GM18861 (cell line): ENCODE measurements at regions not wholly inside any gene's neighbourhood (a gene's known extent, or its start where the extent isn't known, plus 50 kb on each side); places are given as distances from the start of the nearest gene placed in this dataset.

Experiments used
- ATAC-seq: cut with Tn5 transposase; IDR thresholded peaks from one replicate; pipeline ENCODE4 v1.9.1; 2021; ENCODE audit not compliant: unreplicated experiment

DNA sequence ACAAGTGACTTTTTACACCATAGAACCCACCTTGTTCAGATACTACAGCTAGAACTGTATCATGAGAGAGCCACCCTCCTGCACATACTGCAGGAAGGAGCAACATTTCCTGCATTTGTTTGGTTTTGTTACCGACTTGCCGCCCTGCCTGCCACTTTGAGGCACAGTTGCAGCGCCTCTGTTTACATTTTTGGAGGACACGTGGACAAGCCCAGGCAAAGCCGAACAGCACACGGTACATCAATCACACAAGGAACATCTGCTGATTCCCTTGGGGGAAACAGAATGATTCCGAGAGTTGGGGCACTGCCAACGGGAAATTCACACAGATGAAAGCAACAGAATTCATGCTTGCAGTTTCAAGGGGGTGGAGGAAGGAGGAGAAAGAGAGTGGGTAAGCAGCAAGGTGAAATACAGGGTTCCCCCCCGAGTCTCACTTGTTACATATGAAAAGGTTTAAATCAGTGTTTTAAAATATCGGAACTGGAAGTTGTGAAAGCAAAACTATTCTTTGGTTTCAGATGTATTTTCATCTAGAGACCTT is 110.7 kb downstream of the BTG1 start:
- peak; percentile 68 for ATAC-seq

DNA sequence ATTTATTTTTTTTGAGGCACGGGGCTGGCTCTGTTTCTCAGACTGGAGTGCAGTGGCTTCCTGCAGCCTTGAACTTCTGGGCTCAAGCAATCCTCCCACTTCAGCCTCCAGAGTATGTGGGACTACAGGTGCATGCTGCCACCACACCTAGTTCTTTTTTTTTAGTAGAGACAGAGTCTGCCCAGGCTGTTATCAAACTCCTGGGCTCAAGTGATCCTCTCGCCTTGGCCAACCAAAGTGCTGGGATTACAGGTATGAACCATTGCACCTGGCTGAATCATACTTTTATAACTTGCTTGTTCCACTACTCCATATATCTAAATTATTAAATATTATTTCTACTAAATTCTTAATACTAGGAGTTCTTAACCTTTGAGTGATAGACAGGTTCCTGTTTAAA is 111.6 kb downstream of the BTG1 start:
- ATAC-seq = no peak

DNA sequence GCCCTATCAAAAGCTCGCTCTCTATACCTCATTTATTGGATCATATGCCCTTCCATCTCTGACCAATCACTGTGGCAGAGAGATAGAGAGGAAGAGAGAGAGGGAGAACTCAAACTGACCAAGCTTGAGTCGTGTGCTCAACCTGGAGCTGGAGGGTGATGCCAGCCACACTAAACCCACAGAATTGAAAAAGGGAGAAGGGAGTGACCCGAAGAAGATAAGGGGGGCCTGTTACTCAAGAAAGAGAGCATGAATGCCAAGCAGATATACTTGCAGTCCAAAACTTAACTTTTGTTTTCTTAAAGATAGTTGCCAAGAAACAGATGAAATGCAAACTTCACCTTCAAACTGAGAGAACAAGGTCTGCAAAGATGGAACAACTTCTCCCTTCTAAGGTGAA is 112.7 kb downstream of the BTG1 start:
- ATAC-seq = no peak

- no peak for ATAC-seq
Observed at GRCh38 chr12:92032101-92032500, 113.5 kb downstream of the BTG1 start.

- peak; percentile 66 for ATAC-seq
Observed at GRCh38 chr12:92030618-92031017, 115.0 kb downstream of the BTG1 start.

GRCh38 chr12:92029902-92030586 is 115.6 kb downstream of the BTG1 start:
- no peak for ATAC-seq

GRCh38 chr12:92029136-92029535 is 116.5 kb downstream of the BTG1 start:
- no peak for ATAC-seq

DNA sequence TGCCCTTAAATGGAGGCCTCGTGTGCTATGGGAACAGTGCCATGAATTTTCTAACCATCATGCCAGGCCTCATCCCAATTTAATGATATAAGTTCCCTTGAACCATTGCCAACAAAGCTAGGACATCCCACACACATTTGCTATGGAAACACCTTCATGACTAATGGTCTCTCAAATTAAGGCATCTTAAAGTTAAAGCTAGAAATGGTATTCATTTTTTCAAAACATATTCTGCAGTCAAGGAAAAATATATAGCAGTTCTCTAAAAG is 117.3 kb downstream of the BTG1 start:
- no peak for ATAC-seq

GRCh38 chr12:92027701-92028440 is 117.8 kb downstream of the BTG1 start:
- no peak for ATAC-seq

- no peak for ATAC-seq
Observed at GRCh38 chr12:92027243-92027642, 118.4 kb downstream of the BTG1 start.

GRCh38 chr12:92025462-92026207 is 120.0 kb downstream of the BTG1 start:
- no peak for ATAC-seq

DNA sequence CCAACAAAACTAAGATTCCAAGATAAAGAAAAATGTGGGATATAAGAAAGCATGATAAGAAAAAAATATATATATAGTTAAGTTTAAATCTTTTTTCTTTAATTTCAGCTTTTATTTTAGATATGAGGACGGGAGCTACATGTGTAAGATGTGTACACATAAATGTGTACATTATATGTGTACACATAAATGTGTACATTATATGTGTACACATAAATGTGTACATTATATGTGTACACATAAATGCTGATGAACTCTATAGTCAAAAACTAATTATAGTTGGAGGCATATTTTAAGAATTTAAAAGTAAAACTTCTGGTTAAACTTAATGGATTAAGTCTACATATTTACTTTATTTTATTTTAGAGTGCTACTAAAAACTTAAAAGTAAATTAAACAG is 123.6 kb downstream of the BTG1 start:
- ATAC-seq = no peak

- ATAC-seq = no peak
Observed at GRCh38 chr12:92021666-92022035, 124.0 kb downstream of the BTG1 start.

DNA sequence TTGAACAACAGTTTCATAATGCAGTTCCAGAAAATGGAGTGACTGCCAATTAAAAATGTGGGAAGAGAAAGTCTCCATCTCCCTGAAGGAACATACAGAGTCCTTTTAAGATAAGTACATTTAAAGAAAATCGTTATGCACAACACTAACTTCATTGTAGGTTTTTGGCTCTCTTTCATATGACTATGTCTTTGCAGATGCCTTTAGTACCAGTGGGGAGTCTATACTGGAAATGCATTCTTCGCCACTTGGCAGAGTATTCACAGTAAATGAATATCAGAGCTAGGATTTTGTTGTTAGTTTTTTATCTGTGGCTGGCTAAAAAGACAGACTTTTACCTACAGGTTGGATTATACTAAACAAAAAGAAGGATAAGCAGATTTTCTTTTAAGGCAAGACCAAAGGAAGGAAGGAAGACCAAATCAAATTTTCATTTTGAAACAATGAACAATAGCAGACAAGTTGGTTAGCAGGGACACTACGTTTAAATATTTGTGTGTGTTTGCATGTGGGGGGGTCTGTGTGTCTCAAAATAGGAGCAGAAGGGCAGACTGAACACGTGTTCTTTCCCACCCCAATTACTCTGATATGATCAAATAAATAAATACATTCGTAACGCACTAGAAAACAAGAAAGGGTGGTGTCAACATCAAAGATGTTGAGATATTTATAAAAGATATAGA is 124.5 kb downstream of the BTG1 start:
- ATAC-seq = no peak

DNA sequence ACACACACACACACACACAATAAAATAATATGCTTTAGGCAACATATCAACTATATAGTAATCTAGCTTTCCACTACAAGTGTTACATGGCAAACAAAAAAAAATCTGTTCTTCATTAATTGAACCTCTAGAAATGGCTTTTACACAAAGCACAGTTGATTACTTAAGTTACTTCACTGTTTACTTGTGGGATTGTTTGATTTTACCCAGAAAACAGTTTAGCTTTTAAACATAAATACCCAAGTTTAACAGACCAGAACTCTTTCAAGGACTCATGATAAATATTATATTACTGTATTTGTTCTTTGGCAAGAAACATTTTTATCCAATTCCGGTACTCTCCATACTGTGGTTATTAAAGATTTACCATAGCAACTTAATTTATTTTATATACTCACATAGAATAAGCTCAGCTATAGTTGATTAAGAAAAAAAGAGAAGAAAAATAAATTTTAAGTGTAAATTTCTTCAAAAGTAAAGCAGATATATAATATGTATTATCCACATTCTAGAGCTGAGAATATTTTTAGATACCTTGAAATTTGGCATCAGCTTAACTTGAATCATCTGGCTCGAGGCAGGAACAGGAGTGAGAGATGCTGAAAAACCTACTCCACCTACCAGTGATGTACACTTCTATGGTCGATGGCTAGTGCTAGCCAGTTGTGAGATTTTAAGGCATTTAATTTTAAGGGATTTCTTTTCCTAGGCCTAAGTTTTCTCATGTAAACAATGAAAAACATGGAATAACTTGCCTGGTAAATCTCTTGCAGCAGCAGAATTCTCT is 126.0 kb downstream of the BTG1 start:
- no peak for ATAC-seq

DNA sequence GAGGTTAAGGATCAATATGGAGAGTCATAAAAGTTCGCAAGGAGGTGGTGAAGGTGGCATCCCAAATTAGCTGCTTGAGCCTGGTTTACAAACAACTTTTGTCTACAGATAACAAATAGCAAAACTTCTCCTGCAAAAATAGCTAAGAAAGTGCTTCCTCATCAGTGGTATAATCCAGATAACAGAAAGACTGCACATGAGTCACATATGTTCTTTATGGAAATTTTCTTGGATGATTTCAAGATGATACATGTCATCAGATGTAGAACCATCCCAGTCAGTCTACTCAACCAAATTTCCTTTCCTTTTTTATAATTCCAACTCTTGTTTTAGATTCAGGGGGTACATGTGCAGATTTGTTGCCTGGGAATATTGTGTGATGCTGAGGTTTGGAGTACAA is 133.0 kb downstream of the BTG1 start:
- no peak for ATAC-seq

GRCh38 chr12:92010853-92011701 is 134.6 kb downstream of the BTG1 start:
- ATAC-seq = no peak

DNA sequence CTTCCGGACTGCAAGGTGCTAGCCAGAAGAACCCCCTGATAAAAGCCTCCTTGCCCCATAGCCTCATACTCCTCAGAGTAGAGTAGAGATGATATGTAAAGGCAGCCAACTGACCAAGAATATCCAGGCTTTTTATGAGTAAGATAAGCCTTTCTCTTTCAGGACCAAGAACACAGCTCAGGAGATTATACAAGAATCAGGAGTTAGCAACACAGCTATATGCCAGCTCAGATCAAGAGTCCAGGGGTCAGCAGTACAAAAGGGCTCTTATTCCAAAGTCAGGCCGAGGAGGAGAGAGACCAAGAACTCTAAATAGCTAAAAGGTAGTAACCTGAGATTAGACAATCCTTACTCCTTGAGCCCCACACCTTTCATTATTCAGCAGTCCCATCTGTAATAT is 135.3 kb downstream of the BTG1 start:
- ATAC-seq = no peak

GRCh38 chr12:92008345-92008744 is 137.3 kb downstream of the BTG1 start:
- ATAC-seq = no peak

DNA sequence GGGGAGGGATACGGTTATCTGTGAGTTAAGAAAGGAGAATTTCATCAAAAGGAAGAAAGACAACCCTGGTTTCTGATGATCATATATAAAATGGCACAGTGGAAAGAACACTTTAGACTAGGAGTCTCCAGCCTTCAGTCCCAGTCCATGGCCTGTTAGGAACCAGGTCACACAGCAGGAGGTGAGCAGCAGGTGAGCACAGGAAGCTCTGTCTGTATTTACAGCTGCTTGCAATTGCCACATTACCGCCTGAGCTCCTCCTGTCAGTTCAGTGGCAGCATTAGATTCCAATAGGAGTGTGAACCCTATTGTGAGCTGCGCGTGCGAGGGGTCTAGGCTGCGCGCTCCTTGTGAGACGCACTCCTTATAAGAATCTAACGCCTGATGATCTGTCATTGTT is 137.9 kb downstream of the BTG1 start:
- ATAC-seq = no peak
